ENCODE measurements at regions not wholly inside any gene's neighbourhood (a gene's known extent, or its start where the extent isn't known, plus 50 kb on each side); places are given as distances from the start of the nearest gene placed in this dataset.

DNA sequence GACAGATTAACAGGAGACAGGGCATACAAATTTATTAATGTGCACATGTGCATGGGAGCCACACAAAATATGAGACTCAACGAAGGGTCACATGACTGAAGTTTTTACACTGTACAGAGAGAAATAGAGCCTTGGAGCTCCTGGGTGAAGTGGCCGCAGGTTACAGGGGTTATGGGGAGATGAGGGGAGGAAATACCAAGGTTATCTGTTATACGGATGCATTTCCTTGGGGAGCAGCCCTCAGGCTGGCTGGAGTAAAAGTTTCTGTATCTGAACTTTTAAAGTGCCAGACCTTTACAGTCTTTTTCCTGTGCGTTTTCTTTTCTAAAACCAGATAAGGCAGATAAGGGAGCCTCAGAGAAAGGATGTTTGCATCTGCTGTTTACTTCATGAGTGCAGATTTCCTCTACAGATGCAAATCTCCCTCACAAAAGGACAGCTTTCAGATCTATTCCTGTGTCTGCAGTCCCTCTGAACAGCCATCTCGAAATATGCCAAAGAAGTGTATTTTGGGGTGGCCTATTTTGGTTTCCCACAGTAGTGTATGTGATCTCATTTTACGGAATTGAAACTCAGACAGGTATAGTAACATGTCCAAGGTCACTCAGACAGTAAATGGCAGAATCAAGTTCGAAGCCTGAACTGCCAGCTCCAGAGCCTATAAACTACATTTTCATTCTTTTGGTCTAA, 139.3 kb upstream of the FBXL17 start:
- TF ChIP-seq, protein P1, sequence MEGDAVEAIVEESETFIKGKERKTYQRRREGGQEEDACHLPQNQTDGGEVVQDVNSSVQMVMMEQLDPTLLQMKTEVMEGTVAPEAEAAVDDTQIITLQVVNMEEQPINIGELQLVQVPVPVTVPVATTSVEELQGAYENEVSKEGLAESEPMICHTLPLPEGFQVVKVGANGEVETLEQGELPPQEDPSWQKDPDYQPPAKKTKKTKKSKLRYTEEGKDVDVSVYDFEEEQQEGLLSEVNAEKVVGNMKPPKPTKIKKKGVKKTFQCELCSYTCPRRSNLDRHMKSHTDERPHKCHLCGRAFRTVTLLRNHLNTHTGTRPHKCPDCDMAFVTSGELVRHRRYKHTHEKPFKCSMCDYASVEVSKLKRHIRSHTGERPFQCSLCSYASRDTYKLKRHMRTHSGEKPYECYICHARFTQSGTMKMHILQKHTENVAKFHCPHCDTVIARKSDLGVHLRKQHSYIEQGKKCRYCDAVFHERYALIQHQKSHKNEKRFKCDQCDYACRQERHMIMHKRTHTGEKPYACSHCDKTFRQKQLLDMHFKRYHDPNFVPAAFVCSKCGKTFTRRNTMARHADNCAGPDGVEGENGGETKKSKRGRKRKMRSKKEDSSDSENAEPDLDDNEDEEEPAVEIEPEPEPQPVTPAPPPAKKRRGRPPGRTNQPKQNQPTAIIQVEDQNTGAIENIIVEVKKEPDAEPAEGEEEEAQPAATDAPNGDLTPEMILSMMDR (IDR thresholded peaks at IDR 0.05): no peak
- TF ChIP-seq ZFX (IDR thresholded peaks at IDR 0.05; ENCODE audit: borderline replicate concordance): no peak
- no peak overlapping the region for H3K27ac ChIP-seq

DNA sequence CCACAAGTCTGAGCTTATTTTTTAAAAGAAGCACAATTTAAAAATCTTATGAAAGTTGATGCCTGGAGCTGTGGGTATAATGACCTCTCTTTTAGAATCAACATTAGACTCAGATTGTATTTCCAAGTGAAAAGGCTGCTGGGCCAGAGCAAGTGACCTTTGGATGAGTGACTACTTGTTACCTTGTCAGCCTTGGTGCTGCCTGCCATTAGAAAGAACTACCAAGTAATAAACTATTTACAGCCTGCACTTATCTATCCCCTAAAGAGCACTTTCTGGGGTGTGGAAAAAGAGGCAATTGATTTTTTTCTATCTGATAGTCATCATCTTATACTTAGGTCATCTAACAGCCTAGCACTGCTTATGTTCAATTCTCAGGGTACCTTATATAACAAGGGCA, 134.9 kb upstream of the FBXL17 start:
- TF ChIP-seq, protein P1 (IDR thresholded peaks at IDR 0.05): no peak
- no peak for TF ChIP-seq ZFX (IDR thresholded peaks at IDR 0.05; ENCODE audit: borderline replicate concordance)
- no peak overlapping the region for H3K27ac ChIP-seq

DNA sequence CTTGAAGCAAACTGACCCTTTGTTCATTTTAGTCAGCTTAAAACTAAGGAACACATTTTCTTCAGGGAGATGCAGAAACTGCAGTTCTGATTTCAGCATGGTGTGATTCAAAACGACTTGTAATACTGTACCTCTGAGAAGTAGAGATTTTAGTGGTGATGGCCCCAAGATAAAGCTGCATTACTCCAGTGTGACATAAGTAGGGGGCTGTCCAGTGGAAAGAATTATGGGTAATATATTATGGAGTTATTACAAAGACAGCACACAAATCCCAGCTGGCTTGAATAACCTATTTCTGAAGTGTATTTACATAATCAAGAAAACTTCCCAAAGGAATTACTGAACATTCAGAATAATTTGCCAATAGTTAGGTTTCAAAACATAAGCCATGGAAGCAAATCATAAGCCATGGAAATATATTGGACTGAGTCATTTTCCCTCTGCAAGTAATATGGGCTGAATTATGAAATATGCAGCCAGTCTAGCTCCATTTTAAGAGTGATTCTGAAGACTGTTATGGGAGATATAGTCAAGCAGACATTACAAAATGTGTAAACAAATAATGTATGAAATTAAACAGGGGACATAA, 133.7 kb upstream of the FBXL17 start:
- TF ChIP-seq, protein P1 (IDR thresholded peaks at IDR 0.05): no peak
- no peak for TF ChIP-seq ZFX (IDR thresholded peaks at IDR 0.05; ENCODE audit: borderline replicate concordance)
- H3K27ac ChIP-seq: no peak overlapping the region

DNA sequence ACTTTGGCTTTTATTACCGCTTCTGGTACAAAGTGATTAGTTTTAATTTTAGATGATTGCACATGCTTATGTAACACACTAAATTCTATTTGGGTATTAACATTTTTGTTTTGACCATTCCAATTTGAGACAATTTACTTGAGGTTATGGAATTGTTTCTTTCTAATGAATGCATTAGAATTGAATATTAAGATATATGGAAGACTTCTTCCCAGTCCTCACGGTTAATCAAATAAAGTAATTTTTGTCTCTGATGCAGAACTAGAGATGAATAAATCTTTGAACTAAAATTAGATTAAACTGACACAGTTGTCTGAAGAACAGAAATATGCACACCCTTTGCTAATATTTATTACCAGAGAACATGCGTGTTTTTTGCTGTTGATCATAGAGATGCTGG, 127.1 kb upstream of the FBXL17 start:
- TF ChIP-seq, protein P1 (IDR thresholded peaks at IDR 0.05): no peak
- TF ChIP-seq ZFX (IDR thresholded peaks at IDR 0.05; ENCODE audit: borderline replicate concordance): no peak
- H3K27ac ChIP-seq: no peak overlapping the region

DNA sequence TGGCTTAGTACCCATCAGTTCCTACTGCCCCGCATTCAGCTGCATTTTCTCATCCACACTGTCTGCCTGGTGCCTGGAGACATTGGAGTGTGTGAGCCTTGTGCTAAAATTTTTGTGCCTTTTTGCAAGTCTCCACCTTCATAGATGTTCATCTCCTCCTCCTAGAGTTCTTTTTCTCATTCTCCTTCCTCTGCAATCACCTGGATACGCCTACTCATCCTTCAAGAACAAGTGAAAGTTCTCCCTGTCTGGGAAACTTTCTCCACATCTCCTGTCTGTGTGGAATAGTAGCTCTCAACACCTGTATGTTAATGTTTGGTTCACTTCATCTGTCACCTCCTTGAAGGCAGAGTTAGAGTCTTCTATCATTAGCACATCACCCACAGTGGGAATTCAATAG, 125.7 kb upstream of the FBXL17 start:
- H3K27ac ChIP-seq: no peak overlapping the region
- no peak for TF ChIP-seq ZFX (IDR thresholded peaks at IDR 0.05; ENCODE audit: borderline replicate concordance)
- TF ChIP-seq, protein P1 (IDR thresholded peaks at IDR 0.05): no peak

DNA sequence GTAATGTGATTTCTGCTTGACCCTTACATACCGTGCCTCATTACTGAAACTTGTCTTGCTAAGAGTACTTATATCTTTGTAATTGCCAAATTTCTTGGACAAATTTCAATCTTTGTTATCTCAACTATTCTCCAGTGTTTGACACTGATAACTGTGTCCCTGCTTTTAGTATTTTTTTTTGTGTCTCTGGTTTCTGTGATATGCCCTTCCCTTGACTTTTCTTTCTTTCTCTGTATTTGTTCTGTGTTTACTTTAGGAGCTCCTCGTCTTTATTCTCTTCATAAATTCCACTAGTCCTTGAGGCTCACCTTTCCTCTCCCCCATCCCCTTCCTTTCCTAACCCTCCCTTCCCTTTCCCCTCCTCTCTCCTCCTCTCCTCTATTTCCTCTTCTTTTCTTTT, 123.7 kb upstream of the FBXL17 start:
- H3K27ac ChIP-seq: no peak overlapping the region
- TF ChIP-seq ZFX (IDR thresholded peaks at IDR 0.05; ENCODE audit: borderline replicate concordance): no peak
- TF ChIP-seq, protein P1 (IDR thresholded peaks at IDR 0.05): no peak

DNA sequence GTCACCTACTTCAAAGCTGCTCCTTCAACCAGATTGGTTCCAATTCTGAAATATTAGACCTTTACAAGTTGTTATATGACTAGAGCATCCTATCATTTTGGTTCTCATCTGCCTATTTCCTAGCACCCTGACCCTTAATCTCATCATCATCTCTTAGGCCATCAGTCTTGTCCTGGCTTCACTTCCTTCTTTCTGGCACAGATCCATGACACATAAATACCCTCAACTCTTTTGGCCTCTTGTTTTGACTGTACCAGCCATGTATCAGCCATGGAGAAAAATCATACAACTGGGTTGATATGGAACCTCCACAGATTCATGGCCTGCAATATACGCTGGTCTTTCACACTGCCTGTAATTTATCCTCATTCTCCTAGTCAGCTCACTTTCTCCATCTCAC, 123.1 kb upstream of the FBXL17 start:
- no peak for TF ChIP-seq ZFX (IDR thresholded peaks at IDR 0.05; ENCODE audit: borderline replicate concordance)
- TF ChIP-seq, protein P1 (IDR thresholded peaks at IDR 0.05): no peak
- no peak overlapping the region for H3K27ac ChIP-seq

Data from 22Rv1 (cell line).